ENCODE measurements at regions not wholly inside any gene's neighbourhood (a gene's known extent, or its start where the extent isn't known, plus 50 kb on each side); places are given as distances from the start of the nearest gene placed in this dataset.

DNA sequence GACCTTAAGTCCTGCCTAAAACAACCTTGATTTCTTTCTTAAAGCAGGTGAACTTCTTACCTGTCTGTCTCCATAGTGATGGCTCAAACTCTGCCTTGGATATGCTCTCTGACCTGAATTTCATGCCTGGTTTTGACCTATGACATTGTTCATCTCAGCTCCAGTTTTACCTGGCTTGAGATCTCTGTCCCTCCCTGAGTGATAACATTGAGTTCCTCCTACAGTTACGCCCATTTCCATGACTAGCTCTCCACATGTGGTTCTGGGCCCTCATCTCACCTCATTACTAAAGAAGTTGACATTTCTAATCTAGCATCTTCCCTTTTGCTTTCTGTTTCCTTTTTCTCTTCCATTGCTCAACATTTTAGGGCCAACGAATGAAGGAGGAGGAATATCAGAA, 233.1 kb downstream of the HHIPL2 start:
- TF ChIP-seq ZBTB8A (tag by site-specific recombination; IDR thresholded peaks at IDR 0.05) (no peak), ZNF266 (tag by site-specific recombination; IDR thresholded peaks at IDR 0.05; ENCODE audit: low read depth) (no peak), OVOL3 (tag by site-specific recombination; IDR thresholded peaks at IDR 0.05) (no peak), ZNF133 (tag by site-specific recombination; IDR thresholded peaks at IDR 0.05) (no peak)
- TF ChIP-seq, protein P1, sequence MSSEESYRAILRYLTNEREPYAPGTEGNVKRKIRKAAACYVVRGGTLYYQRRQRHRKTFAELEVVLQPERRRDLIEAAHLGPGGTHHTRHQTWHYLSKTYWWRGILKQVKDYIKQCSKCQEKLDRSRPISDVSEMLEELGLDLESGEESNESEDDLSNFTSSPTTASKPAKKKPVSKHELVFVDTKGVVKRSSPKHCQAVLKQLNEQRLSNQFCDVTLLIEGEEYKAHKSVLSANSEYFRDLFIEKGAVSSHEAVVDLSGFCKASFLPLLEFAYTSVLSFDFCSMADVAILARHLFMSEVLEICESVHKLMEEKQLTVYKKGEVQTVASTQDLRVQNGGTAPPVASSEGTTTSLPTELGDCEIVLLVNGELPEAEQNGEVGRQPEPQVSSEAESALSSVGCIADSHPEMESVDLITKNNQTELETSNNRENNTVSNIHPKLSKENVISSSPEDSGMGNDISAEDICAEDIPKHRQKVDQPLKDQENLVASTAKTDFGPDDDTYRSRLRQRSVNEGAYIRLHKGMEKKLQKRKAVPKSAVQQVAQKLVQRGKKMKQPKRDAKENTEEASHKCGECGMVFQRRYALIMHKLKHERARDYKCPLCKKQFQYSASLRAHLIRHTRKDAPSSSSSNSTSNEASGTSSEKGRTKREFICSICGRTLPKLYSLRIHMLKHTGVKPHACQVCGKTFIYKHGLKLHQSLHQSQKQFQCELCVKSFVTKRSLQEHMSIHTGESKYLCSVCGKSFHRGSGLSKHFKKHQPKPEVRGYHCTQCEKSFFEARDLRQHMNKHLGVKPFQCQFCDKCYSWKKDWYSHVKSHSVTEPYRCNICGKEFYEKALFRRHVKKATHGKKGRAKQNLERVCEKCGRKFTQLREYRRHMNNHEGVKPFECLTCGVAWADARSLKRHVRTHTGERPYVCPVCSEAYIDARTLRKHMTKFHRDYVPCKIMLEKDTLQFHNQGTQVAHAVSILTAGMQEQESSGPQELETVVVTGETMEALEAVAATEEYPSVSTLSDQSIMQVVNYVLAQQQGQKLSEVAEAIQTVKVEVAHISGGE (tag by site-specific recombination; conservative IDR thresholded peaks at IDR 0.05; ENCODE audit: low read depth) = no peak
- POLR2A ChIA-PET = no interaction called here
- H3K4me1 ChIP-seq (ENCODE audit: control insufficient read depth, insufficient read depth, low read length) = no peaks in the 10 kb centered on the region
- H3K9me3 ChIP-seq (ENCODE audit: control insufficient read depth, insufficient read depth, low read depth, low read length) = no peaks in the 10 kb centered on the region
- H3K4me3 ChIP-seq (ENCODE audit: low read depth, low read length) = no peak overlapping the region
- no peaks in the 10 kb centered on the region for H3K36me3 ChIP-seq (ENCODE audit: control insufficient read depth in 2 of 2, insufficient read depth in 1 of 2, low read length in 2 of 2)
- CTCF ChIA-PET = no interaction called here
- no peak overlapping the region for H3K27ac ChIP-seq (ENCODE audit: extremely low read depth, low read depth, low read length)

DNA sequence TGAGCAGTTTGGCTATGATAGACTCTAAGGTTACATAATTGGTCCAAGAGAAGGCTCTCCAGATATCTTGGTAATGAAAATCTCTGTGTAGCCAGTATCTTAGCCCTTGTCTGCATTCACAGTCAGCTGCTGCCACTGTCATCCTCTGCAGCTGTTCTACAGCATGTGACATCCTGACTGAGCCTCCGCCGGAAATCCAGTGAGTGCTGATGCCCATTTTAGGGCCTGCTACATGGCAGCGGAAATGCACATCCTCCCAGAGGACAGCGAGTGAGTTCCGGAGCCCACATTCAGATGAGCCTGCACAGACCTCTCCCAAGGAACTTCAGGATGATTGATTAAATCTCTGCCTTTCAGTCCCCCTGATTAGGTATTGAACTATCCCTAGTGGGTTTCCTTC, 237.1 kb downstream of the HHIPL2 start:
- no peak overlapping the region for H3K27ac ChIP-seq (ENCODE audit: extremely low read depth, low read depth, low read length)
- POLR2A ChIA-PET = no interaction called here
- no peak for TF ChIP-seq ZNF221 (tag by site-specific recombination; IDR thresholded peaks at IDR 0.05; ENCODE audit: borderline replicate concordance)
- no peak for TF ChIP-seq ZNF175 (tag by site-specific recombination; IDR thresholded peaks at IDR 0.05)
- TF ChIP-seq, protein P2, sequence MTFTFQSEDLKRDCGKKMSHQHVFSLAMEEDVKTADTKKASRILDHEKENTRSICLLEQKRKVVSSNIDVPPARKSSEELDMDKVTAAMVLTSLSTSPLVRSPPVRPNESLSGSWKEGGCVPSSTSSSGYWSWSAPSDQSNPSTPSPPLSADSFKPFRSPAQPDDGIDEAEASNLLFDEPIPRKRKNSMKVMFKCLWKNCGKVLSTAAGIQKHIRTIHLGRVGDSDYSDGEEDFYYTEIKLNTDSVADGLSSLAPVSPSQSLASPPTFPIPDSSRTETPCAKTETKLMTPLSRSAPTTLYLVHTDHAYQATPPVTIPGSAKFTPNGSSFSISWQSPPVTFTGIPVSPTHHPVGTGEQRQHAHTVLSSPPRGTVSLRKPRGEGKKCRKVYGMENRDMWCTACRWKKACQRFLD (tag by site-specific recombination; IDR thresholded peaks at IDR 0.05) = no peak
- no peak for TF ChIP-seq PRDM4 (tag by site-specific recombination; IDR thresholded peaks at IDR 0.05)
- TF ChIP-seq ZNF677 (tag by site-specific recombination; IDR thresholded peaks at IDR 0.05) = no peak
- no peak for TF ChIP-seq KLF17 (tag by site-specific recombination; IDR thresholded peaks at IDR 0.05)
- TF ChIP-seq ZFP37 (tag by site-specific recombination; IDR thresholded peaks at IDR 0.05) = no peak
- no peak for TF ChIP-seq ZNF362 (tag by site-specific recombination; IDR thresholded peaks at IDR 0.05)
- TF ChIP-seq ZNF174 (tag by site-specific recombination; IDR thresholded peaks at IDR 0.05) = no peak
- TF ChIP-seq ZNF24 (tag by site-specific recombination; IDR thresholded peaks at IDR 0.05) = no peak
- no peak for TF ChIP-seq ZNF202 (tag by site-specific recombination; IDR thresholded peaks at IDR 0.05; ENCODE audit: borderline replicate concordance)
- TF ChIP-seq ZNF239 (tag by site-specific recombination; IDR thresholded peaks at IDR 0.05) = no peak
- TF ChIP-seq, protein P3, sequence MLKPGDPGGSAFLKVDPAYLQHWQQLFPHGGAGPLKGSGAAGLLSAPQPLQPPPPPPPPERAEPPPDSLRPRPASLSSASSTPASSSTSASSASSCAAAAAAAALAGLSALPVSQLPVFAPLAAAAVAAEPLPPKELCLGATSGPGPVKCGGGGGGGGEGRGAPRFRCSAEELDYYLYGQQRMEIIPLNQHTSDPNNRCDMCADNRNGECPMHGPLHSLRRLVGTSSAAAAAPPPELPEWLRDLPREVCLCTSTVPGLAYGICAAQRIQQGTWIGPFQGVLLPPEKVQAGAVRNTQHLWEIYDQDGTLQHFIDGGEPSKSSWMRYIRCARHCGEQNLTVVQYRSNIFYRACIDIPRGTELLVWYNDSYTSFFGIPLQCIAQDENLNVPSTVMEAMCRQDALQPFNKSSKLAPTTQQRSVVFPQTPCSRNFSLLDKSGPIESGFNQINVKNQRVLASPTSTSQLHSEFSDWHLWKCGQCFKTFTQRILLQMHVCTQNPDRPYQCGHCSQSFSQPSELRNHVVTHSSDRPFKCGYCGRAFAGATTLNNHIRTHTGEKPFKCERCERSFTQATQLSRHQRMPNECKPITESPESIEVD (tag by site-specific recombination; IDR thresholded peaks at IDR 0.05) = no peak
- TF ChIP-seq WT1 (tag by site-specific recombination; IDR thresholded peaks at IDR 0.05) = no peak
- TF ChIP-seq, protein P4, sequence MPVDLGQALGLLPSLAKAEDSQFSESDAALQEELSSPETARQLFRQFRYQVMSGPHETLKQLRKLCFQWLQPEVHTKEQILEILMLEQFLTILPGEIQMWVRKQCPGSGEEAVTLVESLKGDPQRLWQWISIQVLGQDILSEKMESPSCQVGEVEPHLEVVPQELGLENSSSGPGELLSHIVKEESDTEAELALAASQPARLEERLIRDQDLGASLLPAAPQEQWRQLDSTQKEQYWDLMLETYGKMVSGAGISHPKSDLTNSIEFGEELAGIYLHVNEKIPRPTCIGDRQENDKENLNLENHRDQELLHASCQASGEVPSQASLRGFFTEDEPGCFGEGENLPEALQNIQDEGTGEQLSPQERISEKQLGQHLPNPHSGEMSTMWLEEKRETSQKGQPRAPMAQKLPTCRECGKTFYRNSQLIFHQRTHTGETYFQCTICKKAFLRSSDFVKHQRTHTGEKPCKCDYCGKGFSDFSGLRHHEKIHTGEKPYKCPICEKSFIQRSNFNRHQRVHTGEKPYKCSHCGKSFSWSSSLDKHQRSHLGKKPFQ (tag by site-specific recombination; IDR thresholded peaks at IDR 0.05) = no peak
- no peak for TF ChIP-seq RBAK (tag by site-specific recombination; IDR thresholded peaks at IDR 0.05)
- no peak for TF ChIP-seq MZF1 (tag by site-specific recombination; IDR thresholded peaks at IDR 0.05; ENCODE audit: borderline replicate concordance)
- TF ChIP-seq ZNF558 (tag by site-specific recombination; IDR thresholded peaks at IDR 0.05) = no peak

More for the DNA sequence above, 237.1 kb downstream of the HHIPL2 start:
- H3K36me3 ChIP-seq (ENCODE audit: control insufficient read depth in 2 of 2, insufficient read depth in 1 of 2, low read length in 2 of 2) = no peaks in the 10 kb centered on the region
- H3K9me3 ChIP-seq (ENCODE audit: control insufficient read depth, insufficient read depth, low read depth, low read length) = no peaks in the 10 kb centered on the region
- no peaks in the 10 kb centered on the region for H3K4me1 ChIP-seq (ENCODE audit: control insufficient read depth, insufficient read depth, low read length)
- CTCF ChIA-PET = no interaction called here
- no peak overlapping the region for H3K4me3 ChIP-seq (ENCODE audit: low read depth, low read length)

Measured in HEK293 (cell line).